ENCODE measurements at regions not wholly inside any gene's neighbourhood (a gene's known extent, or its start where the extent isn't known, plus 50 kb on each side); places are given as distances from the start of the nearest gene placed in this dataset.

GRCh38 chr4:107219681-107220080, 183.6 kb upstream of the DKK2 start:
- no peak for DNase-seq

GRCh38 chr4:107216379-107216778, 180.3 kb upstream of the DKK2 start:
- no peak for DNase-seq

- DNase-seq, result no peak
Measured at GRCh38 chr4:107215222-107215621, 179.1 kb upstream of the DKK2 start.

GRCh38 chr4:107213880-107214279, 177.8 kb upstream of the DKK2 start:
- DNase-seq, result no peak

- DNase-seq, result peak; percentile 51
Measured at GRCh38 chr4:107213410-107213809, 177.3 kb upstream of the DKK2 start.

- no peak for DNase-seq
Measured at GRCh38 chr4:107212565-107212964, 176.5 kb upstream of the DKK2 start.

GRCh38 chr4:107210450-107211239, 174.5 kb upstream of the DKK2 start:
- DNase-seq, result no peak

GRCh38 chr4:107203733-107204132, 167.6 kb upstream of the DKK2 start:
- no peak for DNase-seq

- no peak for DNase-seq
Measured at GRCh38 chr4:107202744-107203143, 166.6 kb upstream of the DKK2 start.

GRCh38 chr4:107197121-107197520, 161.0 kb upstream of the DKK2 start:
- DNase-seq, result no peak

- no peak for DNase-seq
Measured at GRCh38 chr4:107196312-107196711, 160.2 kb upstream of the DKK2 start.

- no peak for DNase-seq
Measured at GRCh38 chr4:107194005-107194404, 157.9 kb upstream of the DKK2 start.

- no peak for DNase-seq
Measured at GRCh38 chr4:107192601-107193000, 156.5 kb upstream of the DKK2 start.

- no peak for DNase-seq
Measured at GRCh38 chr4:107187091-107187490, 151.0 kb upstream of the DKK2 start.

GRCh38 chr4:107183155-107183774, 147.2 kb upstream of the DKK2 start:
- peak; percentile 0 for DNase-seq

- no peak for DNase-seq
Measured at GRCh38 chr4:107182347-107182746, 146.2 kb upstream of the DKK2 start.

GRCh38 chr4:107166873-107167450, 130.8 kb upstream of the DKK2 start:
- no peak for DNase-seq

GRCh38 chr4:107166181-107166580, 130.1 kb upstream of the DKK2 start:
- no peak for DNase-seq

- no peak for DNase-seq
Measured at GRCh38 chr4:107164962-107165475, 128.9 kb upstream of the DKK2 start.

- no peak for DNase-seq
Measured at GRCh38 chr4:107156443-107156842, 120.3 kb upstream of the DKK2 start.

- no peak for DNase-seq
Measured at GRCh38 chr4:107155366-107155765, 119.3 kb upstream of the DKK2 start.

GRCh38 chr4:107153956-107154355, 117.8 kb upstream of the DKK2 start:
- DNase-seq, result no peak

GRCh38 chr4:107153228-107153627, 117.1 kb upstream of the DKK2 start:
- DNase-seq, result no peak

- DNase-seq, result no peak
Measured at GRCh38 chr4:107151173-107151572, 115.1 kb upstream of the DKK2 start.

All from NCI-H524 treated with DMSO at 0.1 percent for 48 hours (cell line).